GM21528 (cell line): ENCODE measurements at regions not wholly inside any gene's neighbourhood (a gene's known extent, or its start where the extent isn't known, plus 50 kb on each side); places are given as distances from the start of the nearest gene placed in this dataset.
"Not testable (repeated sequence)": the region's sequence is repeated elsewhere in the genome, so short reads cannot be mapped to it uniquely, and the experiment has no call there.

Source experiments
- ATAC-seq: cut with Tn5 transposase; IDR thresholded peaks from one replicate; pipeline ENCODE4 v1.9.1; 2021; ENCODE audit warnings: mild to moderate bottlenecking, moderate library complexity; ENCODE audit not compliant: unreplicated experiment, low FRiP score

GRCh38 chr7:9029681-9030530 is 596.5 kb downstream of the NXPH1 start:
- no peak for ATAC-seq

DNA sequence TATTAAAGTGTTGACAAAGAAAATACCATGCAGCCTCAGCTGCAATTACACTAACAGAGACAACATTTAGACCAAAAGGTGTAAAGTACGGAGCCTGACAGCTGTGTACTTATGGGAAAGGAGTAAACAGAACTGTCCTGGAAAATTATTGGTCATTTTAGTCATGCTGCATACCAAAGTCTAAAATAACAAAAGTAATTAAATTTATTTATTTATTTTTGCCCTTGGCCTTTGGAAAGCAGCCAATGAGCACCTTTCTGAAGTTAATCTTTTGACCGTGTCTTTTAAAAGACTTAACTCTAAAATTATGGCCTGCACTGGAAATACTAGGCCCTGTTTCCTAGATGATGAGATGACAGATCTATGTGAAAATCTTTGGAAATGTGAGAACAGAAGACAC is 597.6 kb downstream of the NXPH1 start:
- no peak for ATAC-seq

GRCh38 chr7:9031386-9031785 is 598.0 kb downstream of the NXPH1 start:
- no peak for ATAC-seq

DNA sequence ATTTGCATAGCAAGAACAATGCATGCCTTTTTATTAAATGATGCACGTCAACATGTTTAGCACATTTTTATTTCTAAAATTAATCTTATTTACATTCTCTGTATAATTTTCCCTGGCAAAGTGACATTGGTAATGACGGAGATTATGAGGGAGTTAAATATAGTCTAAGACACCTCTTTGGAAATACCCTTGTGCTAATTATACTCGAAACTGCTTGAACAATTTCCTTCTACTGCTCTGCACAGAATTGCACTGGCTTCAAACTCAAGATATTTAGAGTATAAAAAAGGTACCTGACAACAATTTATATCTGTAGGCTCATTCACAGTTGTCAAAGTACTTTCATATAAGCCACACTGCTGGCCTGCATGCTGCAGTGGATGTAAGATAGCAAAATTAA is 602.7 kb downstream of the NXPH1 start:
- ATAC-seq = no peak

DNA sequence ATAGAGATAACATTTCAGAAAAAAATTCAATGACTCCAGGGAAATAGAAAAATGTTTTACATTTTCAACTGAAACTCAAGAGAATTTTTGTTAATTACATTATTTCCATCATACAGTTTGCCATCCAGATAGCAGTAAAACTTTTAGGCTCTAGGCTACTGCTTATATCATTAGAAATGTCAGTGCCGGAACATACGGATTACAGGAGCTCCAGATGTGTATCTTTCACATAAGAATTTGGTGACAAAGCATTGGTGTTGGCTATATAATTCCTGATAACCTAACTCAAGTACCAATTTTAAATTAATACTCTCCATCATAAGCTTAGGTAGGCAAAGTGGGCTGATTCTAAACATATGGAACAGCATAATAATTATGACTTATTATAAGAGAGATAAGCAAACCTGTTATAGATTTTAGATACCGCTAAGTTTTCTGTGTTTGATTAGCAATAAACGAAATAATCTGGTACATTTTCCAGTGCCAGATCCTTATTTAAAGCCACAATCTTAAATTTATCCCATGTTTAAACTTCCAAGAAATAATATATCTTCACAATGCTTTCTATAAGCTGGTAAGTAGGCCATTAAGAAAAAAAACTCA is 637.9 kb downstream of the NXPH1 start:
- ATAC-seq = no peak

DNA sequence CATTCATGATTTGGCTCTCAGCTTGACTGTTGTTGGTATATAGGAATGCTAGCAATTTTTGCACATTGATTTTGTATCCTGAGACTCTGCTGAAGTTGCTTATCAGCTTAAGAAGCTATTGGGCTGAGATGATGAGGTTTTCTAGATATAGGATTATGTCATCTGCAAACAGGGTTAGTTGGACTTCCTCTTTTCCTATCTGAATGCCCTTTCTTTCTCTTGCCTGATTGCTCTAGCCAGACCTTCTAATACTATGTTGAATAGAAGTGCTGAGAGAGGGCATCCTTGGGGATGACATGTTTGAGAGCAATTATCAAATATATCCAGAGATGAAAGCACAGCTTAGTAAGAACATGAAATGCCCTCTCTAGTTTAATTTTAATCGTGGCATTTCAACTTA is 642.4 kb downstream of the NXPH1 start:
- ATAC-seq = not testable (repeated sequence)

DNA sequence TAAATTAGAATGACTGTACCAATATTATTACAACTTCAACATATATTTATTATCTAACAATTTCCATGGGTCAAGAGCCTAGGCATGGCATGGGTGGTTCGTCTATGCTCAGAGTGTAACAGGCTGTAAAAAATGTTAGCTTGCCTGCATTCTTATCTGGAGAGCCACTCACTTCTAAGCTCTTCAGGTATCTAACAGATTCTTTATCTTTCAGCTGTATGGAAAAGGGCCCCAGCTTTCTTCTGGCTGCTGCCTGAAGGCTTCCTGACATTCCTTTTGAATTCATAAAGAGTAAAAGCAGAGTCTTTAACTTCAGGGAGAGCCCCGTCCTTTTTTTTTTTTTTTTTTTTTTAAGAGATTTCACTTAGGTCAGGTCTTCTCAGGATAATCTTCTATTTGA is 648.8 kb downstream of the NXPH1 start:
- no peak for ATAC-seq

- ATAC-seq = no peak
These were observed 650.4 kb downstream of the NXPH1 start for GRCh38 chr7:9083837-9084236.

DNA sequence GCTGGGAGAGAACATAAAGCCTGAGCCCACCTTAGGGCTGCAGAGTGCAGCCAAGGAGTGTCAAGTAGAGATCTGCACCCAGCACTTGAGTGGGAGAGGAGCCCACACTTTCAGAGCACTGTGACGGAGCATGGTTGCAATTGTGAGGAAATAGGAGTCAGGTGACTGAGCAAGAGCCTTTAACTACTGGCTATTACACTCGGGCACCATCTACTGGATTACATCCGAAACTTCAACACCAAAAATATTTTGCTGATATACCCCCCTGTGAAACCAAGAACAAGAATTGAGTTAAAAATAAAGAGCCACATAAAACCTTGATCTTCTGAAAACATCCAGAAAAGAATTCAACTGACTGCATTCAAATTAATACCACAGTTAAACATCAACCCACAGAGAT is 657.9 kb downstream of the NXPH1 start:
- ATAC-seq = no peak

- ATAC-seq = no peak
These were observed 664.2 kb downstream of the NXPH1 start for GRCh38 chr7:9097565-9098060.

GRCh38 chr7:9100289-9100688 is 666.9 kb downstream of the NXPH1 start:
- ATAC-seq = no peak

GRCh38 chr7:9102846-9103245 is 669.4 kb downstream of the NXPH1 start:
- ATAC-seq = no peak

- ATAC-seq = no peak
These were observed 673.3 kb downstream of the NXPH1 start for GRCh38 chr7:9106747-9107146.

- ATAC-seq = no peak
These were observed 686.9 kb downstream of the NXPH1 start for GRCh38 chr7:9120331-9120730.

DNA sequence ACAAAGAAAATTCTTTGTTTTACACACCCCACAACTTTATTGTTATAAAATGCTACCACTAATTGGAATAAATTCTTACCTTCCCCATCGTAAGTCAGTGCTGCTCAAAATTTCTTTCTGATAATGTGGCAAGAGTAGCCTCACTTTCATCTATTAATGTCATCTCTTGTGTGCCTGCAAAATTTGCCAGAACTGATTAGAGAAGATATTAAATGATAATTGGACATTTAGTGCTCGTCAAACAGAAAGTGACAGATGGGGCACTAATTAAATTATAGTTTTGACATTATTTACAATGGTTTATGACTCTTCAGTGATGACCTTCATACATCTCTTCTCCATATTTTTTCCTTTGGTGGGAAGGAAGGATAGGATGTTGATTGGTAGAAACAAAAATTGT is 690.9 kb downstream of the NXPH1 start:
- no peak for ATAC-seq

DNA sequence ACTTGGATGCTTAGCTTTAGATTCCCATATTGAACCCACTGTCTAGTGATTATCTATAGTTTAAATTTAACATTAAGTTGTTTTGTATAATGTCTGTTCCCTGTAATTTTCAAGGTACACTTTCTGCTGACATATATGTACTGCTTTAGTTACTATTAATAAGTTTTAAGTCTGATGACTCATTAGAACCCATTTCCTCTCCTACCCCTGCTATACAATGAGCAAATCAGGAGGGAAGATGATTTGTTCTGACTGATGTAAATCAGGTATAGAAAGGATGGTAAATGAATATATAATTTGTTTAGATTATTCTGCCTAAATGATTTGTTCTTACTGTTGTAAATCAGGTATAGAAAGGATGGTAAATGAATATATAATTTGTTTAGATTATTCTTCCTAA is 691.8 kb downstream of the NXPH1 start:
- no peak for ATAC-seq

GRCh38 chr7:9127901-9128300 is 694.5 kb downstream of the NXPH1 start:
- no peak for ATAC-seq

GRCh38 chr7:9148687-9149086 is 715.3 kb downstream of the NXPH1 start:
- no peak for ATAC-seq

GRCh38 chr7:9149499-9150082 is 716.2 kb downstream of the NXPH1 start:
- no peak for ATAC-seq

DNA sequence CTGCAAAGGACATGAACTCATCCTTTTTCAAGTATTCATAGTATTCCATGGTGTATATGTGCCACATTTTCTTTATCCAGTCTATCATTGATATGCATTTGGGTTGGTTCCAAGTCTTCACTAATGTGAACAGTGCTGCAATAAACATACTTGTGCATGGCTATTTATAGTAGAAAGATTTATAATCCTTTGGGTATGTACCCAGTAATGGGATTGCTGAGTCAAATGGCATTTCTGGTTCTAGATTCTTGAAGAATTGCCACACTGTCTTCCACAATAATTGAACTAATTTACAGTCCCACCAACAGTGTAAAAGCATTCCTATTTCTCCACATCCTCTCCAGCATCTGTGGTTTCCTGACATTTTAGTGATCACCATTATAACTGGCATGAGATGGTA is 730.3 kb downstream of the NXPH1 start:
- not testable (repeated sequence) for ATAC-seq

- ATAC-seq = no peak
These were observed 742.5 kb downstream of the NXPH1 start for GRCh38 chr7:9175871-9176270.

GRCh38 chr7:9181356-9181755 is 747.9 kb downstream of the NXPH1 start:
- no peak for ATAC-seq
